HG03280 (cell line): ENCODE measurements at regions not wholly inside any gene's neighbourhood (a gene's known extent, or its start where the extent isn't known, plus 50 kb on each side); places are given as distances from the start of the nearest gene placed in this dataset.

ENCODE experiments used
- ATAC-seq: cut with Tn5 transposase; IDR thresholded peaks from one replicate; pipeline ENCODE4 v1.9.1; 2021; ENCODE audit warnings: mild to moderate bottlenecking, moderate library complexity; ENCODE audit not compliant: unreplicated experiment

DNA sequence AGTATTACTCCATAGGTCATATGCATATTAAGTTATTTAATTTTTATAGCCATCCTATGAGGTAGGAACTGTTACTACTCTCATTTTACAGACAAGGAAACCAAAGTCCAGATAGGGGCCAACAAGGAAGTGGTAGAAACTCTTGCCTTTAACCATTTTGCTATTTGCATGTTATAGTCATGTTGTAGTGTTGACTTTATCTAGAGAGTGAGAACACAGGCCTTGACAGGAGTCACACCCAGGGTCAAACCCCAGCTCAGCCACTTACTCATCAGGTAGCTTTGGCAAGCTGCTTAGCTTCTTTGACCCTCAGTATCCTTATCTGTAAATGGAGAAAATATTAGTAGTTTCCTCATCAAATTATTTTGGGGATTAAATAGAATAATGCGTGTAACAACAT is 156.2 kb downstream of the CAND1 start:
- no peak for ATAC-seq

DNA sequence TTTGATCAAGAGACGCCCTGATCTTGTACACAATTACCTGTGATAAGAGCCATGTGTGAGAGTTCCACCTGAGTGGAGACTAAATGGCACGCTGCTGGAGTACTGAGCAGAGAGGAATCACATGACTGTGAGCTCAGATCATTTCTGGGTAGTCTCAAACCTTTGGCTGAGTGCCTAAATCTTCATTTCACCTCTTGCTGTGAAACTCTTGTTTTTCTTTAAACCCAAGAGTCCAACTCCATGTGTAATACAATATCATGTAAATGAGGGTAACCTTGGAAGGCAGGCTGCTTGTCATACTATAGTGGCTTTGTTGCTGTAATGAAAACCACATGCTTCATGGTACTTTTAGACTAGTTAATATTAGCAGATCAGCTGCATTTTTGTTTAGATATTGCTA is 156.9 kb downstream of the CAND1 start:
- ATAC-seq: no peak

DNA sequence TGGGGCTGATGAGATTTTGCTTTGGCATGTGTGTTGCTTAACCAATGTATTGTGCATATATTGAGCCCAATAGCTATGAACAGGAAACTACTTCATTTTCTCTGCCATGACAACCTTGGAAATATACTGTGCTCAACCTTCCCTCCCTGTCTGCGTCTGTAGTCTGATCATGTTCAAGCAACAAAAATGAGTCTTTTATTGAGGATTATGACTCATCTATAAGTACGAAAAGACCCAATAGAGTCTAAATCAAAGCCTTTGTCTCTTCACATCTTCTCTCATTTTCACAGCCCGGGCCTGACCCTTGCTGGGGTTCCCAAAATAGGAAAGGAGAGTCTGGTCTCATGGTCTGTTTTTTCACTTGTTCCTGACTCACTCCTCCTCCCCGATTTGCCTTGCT is 158.2 kb downstream of the CAND1 start:
- ATAC-seq: no peak

DNA sequence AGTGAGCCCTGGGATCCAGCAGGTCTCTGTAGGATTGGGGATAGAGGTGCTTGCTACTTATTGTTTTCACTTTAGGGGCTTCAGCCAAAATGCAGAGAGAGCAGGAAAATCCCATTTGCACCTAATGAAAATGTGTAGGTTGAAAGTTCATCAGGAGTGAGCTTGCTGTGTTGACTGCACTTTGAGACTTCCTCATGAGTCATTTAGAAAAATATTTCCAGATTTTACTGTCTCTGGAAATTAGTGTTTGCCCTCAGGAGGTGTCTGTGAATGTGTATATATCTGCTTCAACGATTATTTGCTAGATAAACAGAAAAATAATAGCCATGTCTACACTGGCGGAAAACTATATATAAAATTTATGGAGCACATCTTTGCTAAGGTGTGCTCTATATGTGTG is 159.3 kb downstream of the CAND1 start:
- ATAC-seq: no peak

DNA sequence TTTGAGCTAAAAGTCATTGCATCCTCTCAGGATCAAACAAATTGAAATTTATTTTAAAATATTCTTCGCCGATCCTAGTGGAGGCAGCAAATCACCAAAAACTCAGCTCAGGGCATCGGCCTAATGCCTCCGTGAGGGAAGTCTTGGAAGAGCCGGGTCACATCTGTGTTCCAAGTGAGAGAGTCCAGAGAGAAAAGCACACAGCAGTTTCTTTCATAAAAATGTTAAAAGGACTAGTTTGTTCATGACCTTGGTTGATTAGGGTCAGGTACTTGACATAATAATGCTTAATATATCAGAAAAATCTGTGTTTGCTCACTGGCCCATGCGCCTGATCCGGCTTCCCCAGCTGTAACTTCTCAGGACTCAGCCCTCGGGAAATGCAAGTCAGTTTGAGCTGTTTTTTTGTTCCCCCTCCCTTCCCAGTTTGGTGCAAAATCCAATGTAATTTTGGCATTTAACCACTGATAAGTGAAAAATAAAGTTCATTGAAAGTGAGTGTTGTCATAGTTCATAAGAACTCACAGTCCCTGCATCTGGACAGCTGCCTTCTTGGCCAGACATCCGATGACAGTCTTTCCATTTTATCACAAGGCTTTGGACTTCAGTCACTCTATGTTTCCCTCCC is 161.7 kb downstream of the CAND1 start:
- no peak for ATAC-seq

DNA sequence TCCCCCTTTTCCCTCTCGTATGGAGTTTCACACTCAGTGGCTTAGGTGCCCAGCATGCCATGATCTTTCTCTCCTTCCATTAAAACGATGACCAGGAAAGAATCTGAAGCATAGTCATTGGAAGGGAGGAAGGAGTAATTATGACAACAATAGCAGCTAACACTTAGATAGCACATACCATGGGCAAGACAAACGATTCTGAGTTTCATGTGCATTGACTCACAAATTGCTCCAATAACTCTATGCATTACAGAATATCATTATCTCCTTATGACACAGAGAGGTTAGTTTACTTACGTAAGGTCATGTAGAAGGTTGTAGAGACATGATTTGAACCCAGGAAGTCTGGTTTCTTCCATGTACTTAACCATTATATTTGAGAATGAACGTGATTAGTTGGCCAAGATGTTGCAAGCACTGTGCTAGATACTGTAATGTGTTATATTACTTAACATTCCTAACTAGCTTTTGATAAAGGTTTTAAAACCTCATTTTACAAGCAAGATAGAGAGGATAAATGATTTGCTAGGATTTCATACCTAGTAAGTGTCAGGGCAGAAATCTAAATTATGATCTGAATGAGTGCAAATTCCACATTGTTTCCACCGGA is 162.4 kb downstream of the CAND1 start:
- ATAC-seq: no peak

DNA sequence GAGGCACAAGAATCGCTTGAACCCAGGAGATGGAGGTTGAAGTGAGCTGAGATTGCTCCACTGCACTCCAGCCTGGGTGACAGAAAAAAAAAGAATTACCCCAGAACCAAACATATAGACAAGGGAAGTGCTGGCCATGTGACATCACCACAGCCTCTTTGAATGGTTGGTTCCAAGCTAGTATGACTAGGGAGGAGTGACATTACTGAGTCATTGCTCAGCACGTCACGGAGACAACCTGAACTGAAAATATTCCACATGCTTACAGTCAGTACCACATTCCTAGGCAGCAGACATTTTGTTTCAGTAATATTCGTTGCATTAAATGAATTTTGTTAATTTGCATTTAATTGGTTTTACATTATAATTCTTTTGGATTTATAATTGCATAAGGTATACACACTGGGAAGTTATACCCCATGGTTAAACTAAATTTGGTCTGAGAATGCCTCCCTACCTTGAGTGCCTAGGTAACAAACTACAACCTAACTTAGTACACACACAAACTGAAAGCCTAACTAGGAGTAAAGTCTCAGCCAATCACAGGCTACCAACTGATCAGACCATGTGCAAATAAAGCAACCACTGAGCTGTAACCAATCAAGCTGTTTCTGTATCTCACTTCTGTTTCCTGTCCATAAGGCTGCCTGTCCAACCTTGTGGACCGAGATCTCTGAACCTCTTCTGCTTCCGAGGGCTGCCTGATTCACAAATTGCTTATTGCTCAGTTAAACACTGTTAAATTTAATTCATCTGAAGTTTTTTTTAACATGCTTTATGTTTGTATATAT is 164.4 kb downstream of the CAND1 start:
- no peak for ATAC-seq

DNA sequence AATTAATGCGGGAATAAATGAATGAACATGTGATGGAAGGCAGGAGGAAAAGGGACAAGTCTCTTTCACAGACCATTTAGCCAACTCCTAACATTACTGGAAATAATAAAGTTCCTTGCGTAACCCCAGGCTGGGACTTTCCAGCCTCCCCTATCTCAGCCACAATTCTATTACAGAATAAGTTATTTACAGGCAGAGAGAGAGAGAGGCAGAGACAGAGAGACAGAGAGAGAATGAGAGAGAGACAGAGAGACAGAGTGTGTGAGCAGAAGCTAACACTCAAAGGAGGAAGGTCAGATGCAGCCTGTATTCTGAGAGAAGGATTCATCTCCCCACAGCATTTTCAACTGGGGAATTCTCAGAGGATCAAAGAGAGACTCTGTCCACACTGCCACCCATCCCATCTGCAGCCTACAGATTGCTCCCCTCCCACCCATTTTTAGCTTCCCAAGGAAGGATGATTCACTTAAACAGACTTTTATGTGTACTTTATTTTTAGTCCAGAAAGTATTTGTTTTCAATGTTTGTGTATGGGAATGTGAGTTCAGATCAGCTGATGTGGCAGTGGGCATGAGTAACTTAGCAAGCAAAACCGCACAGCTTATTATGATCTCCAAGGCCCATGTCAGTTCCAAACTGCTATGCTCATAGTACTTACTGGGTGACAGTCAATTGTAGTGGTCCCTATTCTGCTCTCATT is 165.7 kb downstream of the CAND1 start:
- ATAC-seq: no peak

DNA sequence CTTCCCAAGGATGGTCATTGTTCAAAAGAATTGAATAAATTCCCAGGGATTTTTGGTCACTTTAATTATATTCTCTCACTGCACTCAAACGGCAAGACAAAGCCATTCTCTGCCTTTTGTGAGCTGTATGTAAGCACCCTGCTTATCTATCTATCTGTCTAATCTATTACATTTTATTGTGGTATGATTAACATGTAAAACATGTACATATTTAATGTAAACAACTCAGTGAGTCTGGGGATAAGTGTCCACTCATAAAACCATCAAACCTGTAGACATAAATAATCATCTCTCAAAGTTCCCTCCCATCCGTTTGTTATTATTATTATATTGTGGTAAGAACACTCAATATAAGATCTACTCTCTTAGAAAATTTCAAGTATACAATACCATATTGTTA is 167.1 kb downstream of the CAND1 start:
- ATAC-seq: no peak

DNA sequence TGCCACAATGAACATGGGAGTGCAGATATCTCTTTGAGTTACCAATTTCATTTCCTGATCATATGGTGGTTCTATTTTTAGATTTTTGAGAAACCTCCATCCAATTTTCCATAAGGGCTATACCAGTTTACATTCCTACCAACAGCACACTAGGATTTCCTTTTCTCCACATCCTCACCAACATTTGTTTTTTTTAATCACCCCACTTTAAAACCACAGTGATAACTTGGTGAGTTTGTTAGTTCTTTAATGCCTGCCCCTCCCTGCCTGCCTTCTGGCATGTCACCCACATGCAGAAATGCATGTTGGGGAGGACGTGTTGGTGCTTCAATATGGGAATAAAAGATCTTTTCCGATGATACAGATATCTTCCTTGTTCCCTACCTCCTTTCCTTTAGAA is 167.9 kb downstream of the CAND1 start:
- ATAC-seq: no peak

DNA sequence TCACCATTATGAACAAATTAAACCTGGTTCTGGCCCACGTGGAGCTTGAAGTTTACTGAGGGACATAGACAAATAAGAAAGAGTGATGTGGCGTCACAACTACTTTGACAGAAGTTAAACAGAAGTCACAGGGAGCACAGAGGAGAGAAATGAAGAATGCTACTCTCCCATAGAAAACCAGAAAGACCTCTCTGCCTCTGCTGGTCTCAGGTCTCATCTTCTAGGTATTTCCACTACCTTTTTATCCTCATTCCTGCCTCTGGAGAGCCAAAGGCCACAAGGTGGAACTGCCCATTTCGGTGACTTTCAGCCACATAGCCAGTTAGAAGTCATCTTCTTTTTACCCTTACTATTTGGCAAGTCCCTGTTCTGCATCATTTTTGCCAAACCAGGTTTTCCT is 170.5 kb downstream of the CAND1 start:
- ATAC-seq: no peak

DNA sequence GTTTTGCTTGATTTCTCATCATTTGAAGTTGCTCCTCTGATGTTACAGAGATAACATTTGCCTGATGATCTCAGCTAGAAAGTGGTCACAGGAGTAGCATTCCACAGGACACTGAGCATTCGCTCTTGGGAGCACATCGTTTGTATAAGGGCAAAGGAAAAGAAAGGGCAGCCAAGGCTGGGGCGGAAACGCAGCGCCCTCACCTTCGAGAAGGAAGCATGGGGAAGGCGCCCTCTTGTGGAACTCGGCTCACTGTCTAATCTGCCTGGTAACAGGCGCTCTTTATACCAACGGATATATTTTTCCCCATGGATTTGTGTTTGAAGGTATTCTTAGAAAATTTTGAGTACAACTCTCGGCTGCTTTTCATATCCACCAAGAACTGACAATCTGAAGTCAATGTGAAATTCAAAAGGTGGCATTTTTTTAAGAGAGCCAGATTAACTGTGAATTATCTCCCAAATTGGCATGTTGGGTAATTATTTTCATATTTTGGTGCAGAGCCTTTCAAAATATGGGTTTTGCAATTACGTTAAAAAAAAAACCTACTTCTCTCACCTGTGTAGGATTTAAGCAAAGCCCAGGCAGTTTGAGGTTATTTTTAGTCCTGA is 172.7 kb downstream of the CAND1 start:
- ATAC-seq: peak; percentile 95

DNA sequence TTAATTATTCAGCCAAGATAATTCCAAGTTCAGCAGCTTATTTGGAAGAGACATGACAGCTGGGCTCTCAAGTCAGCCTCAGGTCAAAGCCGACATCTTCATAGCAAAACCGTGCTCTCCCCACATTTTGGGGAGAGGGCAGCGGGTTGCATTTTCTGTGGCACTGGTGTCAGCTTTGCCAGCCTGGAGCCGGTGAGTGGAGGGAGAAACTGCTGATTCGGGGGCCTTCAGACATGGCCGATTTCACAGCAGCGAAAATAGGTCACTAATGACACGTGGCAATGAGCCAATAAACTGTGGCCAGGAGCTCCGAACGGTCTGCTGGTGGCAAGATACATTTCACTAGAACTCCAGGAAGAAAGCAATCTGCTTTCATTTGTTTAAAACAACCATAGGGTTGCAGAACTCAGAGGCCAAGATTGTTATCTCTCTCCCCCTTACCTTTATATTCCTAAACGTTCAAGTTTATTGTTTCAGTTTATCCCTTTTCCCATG is 173.2 kb downstream of the CAND1 start:
- no peak for ATAC-seq

DNA sequence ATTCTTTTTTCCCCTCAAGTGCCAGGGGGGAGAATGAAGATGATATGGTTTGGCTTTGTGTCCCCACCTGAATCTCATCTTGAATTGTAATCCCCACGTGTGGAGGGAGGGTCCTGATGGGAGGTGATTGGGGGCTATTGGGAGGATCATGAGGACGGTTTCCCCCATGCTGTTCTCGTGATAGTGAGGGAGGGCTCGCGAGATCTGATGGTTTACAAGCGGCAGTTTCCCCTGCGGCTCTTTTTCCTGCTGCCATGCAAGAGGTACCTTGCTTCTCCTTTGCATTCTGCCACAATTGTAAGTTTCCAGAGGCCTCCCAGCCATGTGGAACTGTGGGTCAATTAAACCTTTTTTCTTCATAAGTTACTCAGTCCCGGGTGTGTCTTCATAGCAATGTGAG is 173.7 kb downstream of the CAND1 start:
- ATAC-seq: no peak

DNA sequence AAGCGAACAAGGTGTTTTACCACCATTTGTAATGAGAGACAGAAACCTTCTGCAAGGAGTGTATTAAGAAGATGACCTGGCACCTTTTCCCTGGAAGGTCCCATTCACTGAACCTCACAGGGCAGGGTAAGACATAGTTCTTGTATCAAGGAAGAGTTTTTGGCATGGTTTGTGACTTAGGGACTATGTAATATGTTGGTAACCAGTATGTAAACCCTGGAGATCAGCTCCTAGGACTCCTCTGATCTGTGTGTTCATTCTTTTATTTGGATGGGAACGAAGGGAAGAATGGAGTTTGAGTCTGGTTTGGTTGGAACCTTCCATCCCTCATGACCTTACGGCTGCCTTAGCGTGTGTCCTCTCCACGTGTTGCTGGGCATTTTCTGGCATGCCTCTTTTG is 175.4 kb downstream of the CAND1 start:
- no peak for ATAC-seq

DNA sequence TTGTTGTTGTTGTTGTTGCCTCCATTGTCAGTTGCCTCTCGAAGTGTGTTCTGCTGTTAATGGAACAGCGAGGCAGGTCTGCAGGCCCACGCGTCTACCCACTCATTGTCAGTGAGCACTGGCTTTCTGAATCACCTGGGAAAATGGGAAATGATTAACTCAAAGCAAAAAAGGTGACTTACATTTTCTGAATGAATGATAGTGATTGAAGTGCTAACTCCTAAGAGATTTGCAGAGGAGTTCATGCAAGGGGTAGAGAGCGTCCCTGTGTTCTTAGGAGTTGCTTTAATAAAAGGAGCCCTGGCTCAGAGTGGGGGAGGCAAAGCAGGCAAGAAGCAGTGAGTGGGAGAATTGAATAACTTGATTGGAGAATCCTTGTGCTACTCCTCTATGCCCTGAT is 177.6 kb downstream of the CAND1 start:
- ATAC-seq: no peak

DNA sequence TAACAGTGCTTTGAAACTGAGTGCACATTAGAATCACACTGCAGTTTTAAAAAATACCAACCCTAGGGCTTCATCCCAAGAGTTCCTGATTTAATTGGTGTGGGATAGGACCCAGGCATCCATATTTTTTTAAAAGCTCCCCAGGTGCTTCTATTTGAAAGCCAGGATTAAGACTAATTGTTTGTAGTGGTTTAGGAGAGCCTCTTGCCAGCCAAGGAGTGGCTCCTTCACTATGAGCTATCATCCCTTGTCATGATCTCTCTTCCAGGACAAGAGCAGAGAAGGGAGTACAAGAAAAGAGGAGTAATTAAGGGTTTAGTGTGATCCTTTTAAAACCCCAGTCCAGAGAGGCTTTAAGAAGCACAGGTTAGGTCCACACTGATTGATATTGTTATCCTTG is 178.0 kb downstream of the CAND1 start:
- ATAC-seq: no peak

DNA sequence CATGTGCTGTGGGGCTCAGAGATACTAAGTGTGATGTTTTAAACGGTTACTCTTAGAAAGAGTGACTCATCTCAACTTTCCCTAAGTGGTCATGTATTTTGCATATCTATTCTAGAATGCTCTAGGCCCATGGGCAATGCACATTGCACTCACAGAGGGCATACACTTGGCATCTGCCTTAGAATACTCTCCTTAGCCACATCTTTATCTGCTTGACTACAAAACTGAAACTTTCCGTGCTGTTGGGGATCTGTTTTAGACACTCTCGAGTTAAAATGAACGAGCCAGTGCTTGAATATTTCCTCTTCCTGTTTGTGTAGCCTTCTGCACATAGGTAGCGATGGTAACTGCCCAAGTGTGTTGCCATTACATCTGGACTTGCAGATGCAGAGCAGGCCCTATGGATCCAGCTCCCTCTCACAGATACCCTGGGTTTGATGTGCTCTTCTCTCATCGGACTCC is 180.5 kb downstream of the CAND1 start:
- ATAC-seq: peak; percentile 82

DNA sequence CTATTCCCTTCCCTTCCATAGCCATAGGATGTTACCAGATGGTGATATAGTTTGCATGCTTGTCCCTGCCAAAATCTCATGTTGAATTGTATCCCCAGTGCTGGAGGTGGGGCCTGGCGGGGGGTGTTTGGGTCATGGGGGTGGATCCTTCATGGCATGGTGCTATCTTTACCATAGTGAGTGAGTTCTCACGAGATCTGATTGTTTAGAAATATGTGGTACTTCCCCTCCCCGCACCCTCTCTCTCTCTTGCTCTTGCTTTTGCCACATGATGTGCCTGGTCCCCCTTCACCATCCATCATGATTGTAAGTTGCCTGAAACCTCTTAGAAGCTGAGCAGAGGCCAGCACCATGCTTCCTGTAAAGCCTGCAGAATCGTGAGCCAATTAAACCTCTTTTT is 181.3 kb downstream of the CAND1 start:
- no peak for ATAC-seq

DNA sequence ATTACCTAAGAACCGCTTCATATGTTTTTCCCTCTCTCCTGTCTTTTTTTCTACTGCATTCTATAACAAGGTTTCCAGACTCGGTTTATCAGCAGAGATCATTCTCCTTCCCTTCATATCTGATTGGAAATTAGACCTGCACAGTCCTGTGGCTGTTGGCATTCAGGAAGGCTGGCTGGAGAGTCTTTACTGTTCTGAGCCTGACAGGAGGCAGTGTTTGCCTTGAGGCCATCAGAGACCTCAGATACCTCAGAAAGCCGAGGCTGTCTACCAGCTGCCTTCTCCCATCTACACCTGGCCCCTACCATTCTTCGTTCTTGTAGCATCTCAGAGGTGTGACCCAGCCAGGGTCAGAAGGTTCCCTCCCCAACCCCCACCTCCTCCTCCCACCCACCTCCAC is 182.0 kb downstream of the CAND1 start:
- no peak for ATAC-seq
